Uterus (tissue), 3 donors: ENCODE measurements at regions not wholly inside any gene's neighbourhood (a gene's known extent, or its start where the extent isn't known, plus 50 kb on each side); places are given as distances from the start of the nearest gene placed in this dataset.

Experiments used
- DNase-seq, 2 donors: peaks; one replicate each; pipeline ENCODE4 v3.0.0-alpha.2; 2019 to 2020
- H3K27ac ChIP-seq, 2 donors: fragments of 200-600 bp; sonication (generic); 1 replicate in 1 of 2; 2 replicates in 1 of 2; pipeline ENCODE4 v1.5.1; 2016 to 2018
- H3K27me3 ChIP-seq, 2 donors: fragments of 200-600 bp; sonication (generic); one replicate each; pipeline ENCODE4 v1.5.1; 2018 to 2019; ENCODE audit warnings: control low read depth in 1 of 2
- H3K36me3 ChIP-seq, 2 donors: fragments of 200-600 bp; sonication (generic); one replicate each; pipeline ENCODE4 v1.5.1; 2019; ENCODE audit warnings: control low read depth in 1 of 2
- H3K4me1 ChIP-seq, 2 donors: fragments of 200-600 bp; sonication (generic); one replicate each; pipeline ENCODE4 v1.5.1; 2018 to 2019; ENCODE audit warnings: control low read depth in 1 of 2
- H3K4me3 ChIP-seq, 2 donors: fragments of 200-600 bp; sonication (generic); 1 replicate in 1 of 2; 2 replicates in 1 of 2; pipeline ENCODE4 v1.5.1; 2018 to 2019; ENCODE audit warnings: mild to moderate bottlenecking in 1 of 2
- H3K9me3 ChIP-seq, 2 donors: fragments of 200-600 bp; sonication (generic); one replicate each; pipeline ENCODE4 v1.5.1; 2019; ENCODE audit warnings: control low read depth in 1 of 2
- POLR2A ChIP-seq, 2 donors: fragments of 450-650 bp; IDR thresholded peaks; one replicate each; pipeline ENCODE4 v1.6.1; 2016; ENCODE audit warnings: antibody characterized with exemption in 2 of 2, mild to moderate bottlenecking in 1 of 2, moderate library complexity in 1 of 2
- intact Hi-C: fragments of 100-400 bp; cut with DNase I; formaldehyde crosslinking; loops from one replicate; pipeline ENCODE4 v1.15.1; 2023; ENCODE audit warnings: low total_unique reads
- TF ChIP-seq, protein P1 (sequence below), 4 experiments: fragments of 200-600 bp in 2 of 4; fragments of 450-650 bp in 2 of 4; sonication (generic) in 2 of 4; IDR thresholded peaks; one replicate each; pipeline ENCODE4 v1.5.1; 2016 to 2019; ENCODE audit warnings: antibody characterized with exemption in 4 of 4, mild to moderate bottlenecking in 2 of 4, moderate library complexity in 1 of 4
- donor health status: DM: yes; HTN: yes; CAD: no.

DNA sequence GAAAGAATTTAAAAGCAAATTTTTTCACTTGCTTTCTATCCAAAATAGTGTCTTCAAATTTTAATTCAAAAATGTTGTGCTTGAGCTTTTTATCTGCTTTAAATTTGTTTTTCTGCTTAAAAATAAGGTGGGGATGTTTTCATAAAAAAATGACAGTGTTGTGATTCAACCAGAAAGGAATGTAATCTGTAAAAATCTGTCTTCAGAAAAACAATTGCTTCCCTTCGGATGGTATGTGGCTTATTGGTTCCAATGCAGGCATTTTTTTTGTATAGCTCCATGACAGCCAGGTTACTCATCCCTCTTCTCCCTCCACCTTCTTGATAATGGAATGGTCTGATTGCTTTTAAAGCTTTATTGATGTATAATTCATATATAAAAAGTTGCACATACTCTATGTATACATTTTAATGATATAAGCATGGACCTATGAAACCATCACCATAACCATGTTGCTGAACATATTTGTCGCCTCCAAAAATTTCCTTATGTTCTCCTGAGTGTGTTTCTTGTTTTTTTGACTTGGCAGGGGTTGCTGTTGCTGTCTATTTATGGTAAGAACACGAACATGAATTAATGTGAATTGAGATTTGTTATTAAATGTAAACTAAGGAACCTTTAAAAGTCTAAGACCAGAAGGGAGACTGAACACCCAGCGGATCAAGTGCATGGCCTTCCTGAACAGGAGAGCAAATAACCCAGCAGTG is 363.7 kb upstream of the SPHKAP start:
- TF ChIP-seq POLR2A (IDR thresholded peaks at IDR 0.05): no peak
- TF ChIP-seq, protein P1, sequence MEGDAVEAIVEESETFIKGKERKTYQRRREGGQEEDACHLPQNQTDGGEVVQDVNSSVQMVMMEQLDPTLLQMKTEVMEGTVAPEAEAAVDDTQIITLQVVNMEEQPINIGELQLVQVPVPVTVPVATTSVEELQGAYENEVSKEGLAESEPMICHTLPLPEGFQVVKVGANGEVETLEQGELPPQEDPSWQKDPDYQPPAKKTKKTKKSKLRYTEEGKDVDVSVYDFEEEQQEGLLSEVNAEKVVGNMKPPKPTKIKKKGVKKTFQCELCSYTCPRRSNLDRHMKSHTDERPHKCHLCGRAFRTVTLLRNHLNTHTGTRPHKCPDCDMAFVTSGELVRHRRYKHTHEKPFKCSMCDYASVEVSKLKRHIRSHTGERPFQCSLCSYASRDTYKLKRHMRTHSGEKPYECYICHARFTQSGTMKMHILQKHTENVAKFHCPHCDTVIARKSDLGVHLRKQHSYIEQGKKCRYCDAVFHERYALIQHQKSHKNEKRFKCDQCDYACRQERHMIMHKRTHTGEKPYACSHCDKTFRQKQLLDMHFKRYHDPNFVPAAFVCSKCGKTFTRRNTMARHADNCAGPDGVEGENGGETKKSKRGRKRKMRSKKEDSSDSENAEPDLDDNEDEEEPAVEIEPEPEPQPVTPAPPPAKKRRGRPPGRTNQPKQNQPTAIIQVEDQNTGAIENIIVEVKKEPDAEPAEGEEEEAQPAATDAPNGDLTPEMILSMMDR (IDR thresholded peaks at IDR 0.05): no peak
- no peaks in the 10 kb centered on the region for H3K36me3 ChIP-seq
- H3K27me3 ChIP-seq: no peaks in the 10 kb centered on the region
- no peak overlapping the region for H3K27ac ChIP-seq
- no peak for DNase-seq
- H3K4me3 ChIP-seq: no peak overlapping the region
- intact Hi-C loops: no loop called here
- H3K9me3 ChIP-seq: no peaks in the 10 kb centered on the region
- no peaks in the 10 kb centered on the region for H3K4me1 ChIP-seq

GRCh38 chr2:228543117-228543516 is 361.6 kb upstream of the SPHKAP start:
- TF ChIP-seq POLR2A (IDR thresholded peaks at IDR 0.05): no peak
- TF ChIP-seq, protein P1 (IDR thresholded peaks at IDR 0.05): no peak
- H3K27me3 ChIP-seq: no peaks in the 10 kb centered on the region
- no peaks in the 10 kb centered on the region for H3K4me1 ChIP-seq
- no peaks in the 10 kb centered on the region for H3K9me3 ChIP-seq
- no peak overlapping the region for H3K27ac ChIP-seq
- H3K4me3 ChIP-seq: no peak overlapping the region
- H3K36me3 ChIP-seq: no peaks in the 10 kb centered on the region
- intact Hi-C loops: no loop called here
- no peak for DNase-seq

DNA sequence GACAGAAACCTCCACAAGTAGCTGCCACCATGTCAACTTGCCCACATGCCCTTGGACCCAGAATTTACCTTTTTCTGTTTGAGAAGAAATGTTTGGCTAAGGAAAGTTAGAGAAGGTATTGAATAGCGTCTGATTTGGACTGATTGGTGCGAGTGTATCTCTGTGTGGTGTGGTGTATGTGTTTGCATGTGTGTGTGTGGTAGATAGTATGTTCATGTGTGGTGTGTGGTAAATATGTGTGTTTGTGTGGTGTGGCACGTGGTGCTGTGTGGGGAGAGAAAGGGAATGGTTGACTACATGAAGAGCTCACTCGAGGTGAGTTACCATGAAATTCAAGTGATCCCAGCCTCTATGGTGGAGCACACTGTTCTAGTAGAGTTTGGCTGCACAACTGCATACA is 360.8 kb upstream of the SPHKAP start:
- no peak for TF ChIP-seq POLR2A (IDR thresholded peaks at IDR 0.05)
- TF ChIP-seq, protein P1 (IDR thresholded peaks at IDR 0.05): no peak
- no peak overlapping the region for H3K27ac ChIP-seq
- H3K4me3 ChIP-seq: no peak overlapping the region
- intact Hi-C loops: no loop called here
- no peaks in the 10 kb centered on the region for H3K4me1 ChIP-seq
- DNase-seq: no peak
- H3K36me3 ChIP-seq: no peaks in the 10 kb centered on the region
- no peaks in the 10 kb centered on the region for H3K27me3 ChIP-seq
- no peaks in the 10 kb centered on the region for H3K9me3 ChIP-seq

- no peak for TF ChIP-seq POLR2A (IDR thresholded peaks at IDR 0.05)
- TF ChIP-seq, protein P1 (IDR thresholded peaks at IDR 0.05): no peak
- Histone ChIP-seq H3K9me3 (no peaks in the 10 kb centered on the region), H3K4me3 (no peak overlapping the region), H3K27me3 (no peaks in the 10 kb centered on the region), H3K36me3 (no peaks in the 10 kb centered on the region), H3K4me1 (no peaks in the 10 kb centered on the region), H3K27ac (no peak overlapping the region)
- DNase-seq: no peak
- intact Hi-C loops: no loop called here
These were observed 360.3 kb upstream of the SPHKAP start for GRCh38 chr2:228541789-228542188.

DNA sequence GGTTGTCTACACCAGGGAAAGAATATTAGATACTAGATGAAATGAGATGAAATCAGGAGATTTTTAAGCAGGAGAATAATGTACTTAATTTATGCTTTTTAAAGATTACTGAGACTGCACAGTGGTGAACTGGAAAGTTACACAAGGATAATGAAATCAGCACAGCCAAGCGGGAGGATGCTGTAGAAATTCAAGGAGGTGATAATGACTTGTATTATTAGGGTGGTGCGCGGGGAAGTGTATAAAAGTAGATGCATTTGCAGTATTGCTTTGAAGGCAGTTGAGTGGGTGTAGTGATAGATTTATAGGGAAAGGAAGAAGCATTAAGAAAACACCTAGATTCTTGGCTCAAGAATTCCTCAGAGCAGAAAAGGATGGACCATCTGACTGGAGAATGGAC is 359.5 kb upstream of the SPHKAP start:
- Histone ChIP-seq H3K9me3 (no peaks in the 10 kb centered on the region), H3K27ac (no peak overlapping the region), H3K4me1 (no peaks in the 10 kb centered on the region), H3K27me3 (no peaks in the 10 kb centered on the region), H3K36me3 (no peaks in the 10 kb centered on the region), H3K4me3 (no peak overlapping the region)
- TF ChIP-seq, protein P1 (IDR thresholded peaks at IDR 0.05): no peak
- TF ChIP-seq POLR2A (IDR thresholded peaks at IDR 0.05): no peak
- intact Hi-C loops: no loop called here
- DNase-seq: no peak
